ENCODE measurements at regions not wholly inside any gene's neighbourhood (a gene's known extent, or its start where the extent isn't known, plus 50 kb on each side); places are given as distances from the start of the nearest gene placed in this dataset.

DNA sequence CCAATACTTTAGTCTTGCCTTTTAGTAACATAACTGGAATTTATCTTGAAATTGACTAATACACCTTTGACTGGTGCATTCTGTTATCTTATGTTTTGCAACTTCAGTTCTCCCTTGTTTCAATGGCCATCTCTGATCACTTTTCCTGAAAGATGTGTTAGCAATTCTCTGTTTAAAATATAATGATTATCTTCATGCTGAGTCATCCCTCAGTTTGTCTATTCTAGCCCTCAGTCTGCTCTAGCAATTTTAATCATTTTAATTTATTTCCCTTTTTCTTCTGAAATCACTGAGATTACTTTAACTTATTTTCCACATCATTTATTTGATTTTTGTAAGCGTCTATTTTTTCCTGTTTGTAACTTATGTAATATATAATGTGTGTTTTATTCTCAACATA lies 221.9 kb upstream of the PDGFD start:
- no peak for TF ChIP-seq SUZ12 (IDR thresholded peaks at IDR 0.05; ENCODE audit: extremely low read depth, insufficient read depth, insufficient read length)
- no peak for TF ChIP-seq ZNF274 (IDR thresholded peaks at IDR 0.05; ENCODE audit: low read depth, low read length)
